ENCODE measurements at regions not wholly inside any gene's neighbourhood (a gene's known extent, or its start where the extent isn't known, plus 50 kb on each side); places are given as distances from the start of the nearest gene placed in this dataset.

GRCh38 chr13:69474011-69474685 lies 633.5 kb upstream of the ATXN8OS start:
- TF ChIP-seq CEBPB (IDR thresholded peaks at IDR 0.05; ENCODE audit: low read depth, low read length) (no peak), GABPA (IDR thresholded peaks at IDR 0.05; ENCODE audit: borderline replicate concordance, insufficient read depth, low read length) (no peak), CBX5 (IDR thresholded peaks at IDR 0.05; ENCODE audit: low read depth, low read length) (no peak), MAX (IDR thresholded peaks at IDR 0.05) (no peak), POLR2AphosphoS5 (IDR thresholded peaks at IDR 0.05; ENCODE audit: low read depth, low read length) (no peak), EP300 (IDR thresholded peaks at IDR 0.05; ENCODE audit: borderline replicate concordance in 1 of 2, low read depth in 2 of 2, low read length in 2 of 2) (no peak), SIN3A (conservative IDR thresholded peaks at IDR 0.05 in 1 of 2, IDR thresholded peaks at IDR 0.05 in 1 of 2; ENCODE audit: low read depth in 1 of 2, low read length in 2 of 2) (no peak), USF2 (IDR thresholded peaks at IDR 0.05; ENCODE audit: low read length) (no peak), CTCF (IDR thresholded peaks at IDR 0.05; ENCODE audit: control extremely low read depth in 1 of 3, insufficient read depth in 1 of 3, low read depth in 1 of 3, low read length in 3 of 3) (no peak)

All from H1 (cell line).